Suppressor macrophage (primary cell): ENCODE measurements at regions not wholly inside any gene's neighbourhood (a gene's known extent, or its start where the extent isn't known, plus 50 kb on each side); places are given as distances from the start of the nearest gene placed in this dataset.

ENCODE experiments used
- DNase-seq, 4 experiments: peaks; one replicate each; pipeline ENCODE4 v3.0.0-alpha.2; 2020 to 2022

DNA sequence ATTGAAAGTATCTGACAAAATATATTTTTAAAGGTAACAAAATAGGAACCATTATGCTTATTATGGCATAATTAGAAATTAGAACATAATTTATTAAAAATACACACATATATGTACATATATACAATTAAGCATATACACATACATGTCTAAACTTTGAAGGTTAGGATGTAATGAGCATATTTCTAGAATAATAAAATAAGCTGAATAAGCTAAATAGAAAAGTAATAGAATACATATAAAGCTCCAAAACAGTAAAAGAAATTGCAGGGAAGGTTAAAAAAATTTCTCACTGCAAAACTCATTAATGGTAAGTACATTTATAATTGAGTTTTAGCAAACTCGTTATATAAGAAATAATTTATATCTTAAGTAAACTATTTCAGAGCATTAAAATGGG lies 1561.5 kb upstream of the ZEB2 start:
- no peak for DNase-seq

DNA sequence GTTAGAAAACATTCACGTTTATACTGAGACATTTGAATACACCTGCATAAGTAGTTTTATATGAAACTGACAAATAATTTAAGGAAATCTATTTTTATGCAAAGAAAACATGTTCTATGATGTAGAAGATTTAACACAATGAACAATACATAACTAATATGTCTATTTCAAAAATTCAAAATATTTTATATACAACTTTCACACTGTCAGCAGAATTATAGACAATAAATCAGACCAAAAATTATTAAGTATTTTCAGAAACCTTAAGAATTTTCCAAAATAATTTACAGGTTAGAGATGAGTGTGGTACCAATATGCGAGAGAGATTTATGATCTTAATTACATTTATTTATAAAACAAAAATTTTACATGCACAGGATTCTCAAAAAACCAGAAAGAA lies 1561.0 kb upstream of the ZEB2 start:
- DNase-seq: no peak

DNA sequence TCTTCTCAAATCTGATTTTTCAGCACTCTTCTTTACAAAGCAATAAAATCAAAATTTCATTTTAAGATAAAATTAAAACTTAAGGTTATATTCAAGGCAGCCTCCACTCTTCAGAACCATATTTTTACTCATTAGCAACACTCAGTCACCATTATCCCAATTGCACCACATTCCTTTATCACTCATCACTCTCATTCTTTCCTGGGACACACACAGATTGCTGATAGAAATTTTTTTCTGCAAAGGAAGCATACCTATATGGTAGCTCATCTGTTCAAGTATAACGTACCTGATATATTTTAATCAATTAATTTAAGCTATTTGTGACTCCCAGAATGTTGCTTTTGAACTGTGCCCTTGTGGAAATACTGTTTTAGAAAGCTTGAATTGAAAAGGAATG lies 1559.3 kb upstream of the ZEB2 start:
- DNase-seq: no peak

- no peak for DNase-seq
Measured at GRCh38 chr2:146077156-146077555, 1557.2 kb upstream of the ZEB2 start.

GRCh38 chr2:146068051-146068450 lies 1548.1 kb upstream of the ZEB2 start:
- DNase-seq: no peak

DNA sequence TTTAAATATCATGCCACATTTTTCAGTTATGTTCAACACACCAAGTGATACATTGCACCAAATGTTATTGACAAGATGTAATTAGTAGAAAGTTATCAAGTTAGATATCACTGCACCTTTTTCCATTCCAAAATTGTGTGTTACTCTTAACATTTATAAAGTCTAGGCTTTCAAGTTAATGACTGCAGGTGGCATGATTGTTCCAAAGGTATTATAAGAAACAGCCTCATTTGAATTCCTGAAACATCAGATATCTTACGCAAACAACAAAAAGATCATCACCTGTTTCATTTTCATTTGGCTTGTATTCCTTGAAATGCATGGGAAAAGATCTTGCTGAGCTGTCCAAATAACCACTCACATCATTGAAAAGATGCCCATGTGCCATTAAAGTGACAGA lies 1528.2 kb upstream of the ZEB2 start:
- no peak for DNase-seq

- DNase-seq: no peak
Measured at GRCh38 chr2:146041274-146041910, 1521.5 kb upstream of the ZEB2 start.

GRCh38 chr2:146040051-146040450 lies 1520.1 kb upstream of the ZEB2 start:
- no peak for DNase-seq

DNA sequence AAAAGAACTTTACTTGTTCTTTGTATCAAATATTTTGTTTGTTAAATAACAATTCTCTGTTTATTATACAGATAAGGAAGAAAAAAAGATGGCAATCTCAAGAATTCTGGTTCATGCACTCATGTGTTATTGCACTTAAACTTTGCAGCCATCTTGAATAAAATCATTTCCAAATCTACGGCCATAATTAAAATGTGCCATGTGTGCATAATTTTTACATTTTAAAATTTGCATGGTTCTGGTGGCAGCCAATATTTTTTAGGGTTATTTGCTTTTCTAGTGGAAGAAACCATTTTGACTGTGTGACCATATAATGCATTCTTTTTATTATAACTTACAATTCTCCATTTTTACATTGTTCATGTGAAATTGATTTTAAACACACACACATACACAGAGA lies 1518.1 kb upstream of the ZEB2 start:
- DNase-seq: no peak

DNA sequence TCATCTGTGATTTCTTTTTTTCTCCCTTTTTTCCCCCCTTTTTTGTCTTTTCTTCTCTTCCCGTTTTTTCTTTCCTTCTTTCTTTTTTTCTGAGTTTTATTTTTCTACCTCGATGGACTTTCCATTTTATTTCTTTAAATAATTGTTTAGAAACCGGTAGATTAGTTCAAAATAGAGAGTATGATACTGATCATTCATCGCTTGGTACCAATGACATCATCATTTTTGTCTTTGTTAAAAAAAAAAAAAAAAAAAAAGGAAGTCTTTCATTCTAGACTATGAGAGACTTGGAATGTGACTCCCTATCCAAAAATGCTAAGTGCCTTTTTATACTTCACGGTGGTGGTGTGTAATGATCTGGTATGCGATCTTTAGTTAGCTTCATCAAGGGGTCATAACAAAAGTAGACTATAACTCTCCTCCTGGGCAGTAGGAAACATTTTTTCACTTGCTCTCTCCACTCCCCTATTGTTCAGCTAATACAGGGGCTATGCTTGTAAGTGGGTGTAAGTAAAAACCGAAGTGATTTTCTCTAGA lies 1517.5 kb upstream of the ZEB2 start:
- no peak for DNase-seq

DNA sequence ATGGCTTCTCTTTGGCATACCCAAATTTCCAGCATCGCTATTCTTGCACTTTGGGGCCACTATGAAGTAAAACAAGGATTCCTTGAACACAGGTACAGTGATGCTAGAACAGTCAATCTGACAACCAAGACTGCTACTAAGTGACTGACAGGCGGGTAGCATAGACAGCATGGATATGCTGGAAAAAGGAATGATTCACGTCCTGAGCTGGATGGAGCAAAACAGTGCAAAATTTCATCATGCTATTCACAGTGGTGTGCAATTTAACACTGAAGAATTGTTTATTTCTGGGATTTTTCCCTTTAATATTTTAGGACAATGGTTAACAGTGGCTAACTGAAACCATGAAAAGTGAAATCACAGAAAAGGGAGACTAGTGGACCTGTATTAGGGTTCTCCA lies 1511.2 kb upstream of the ZEB2 start:
- no peak for DNase-seq

- no peak for DNase-seq
Measured at GRCh38 chr2:146027156-146027555, 1507.2 kb upstream of the ZEB2 start.

DNA sequence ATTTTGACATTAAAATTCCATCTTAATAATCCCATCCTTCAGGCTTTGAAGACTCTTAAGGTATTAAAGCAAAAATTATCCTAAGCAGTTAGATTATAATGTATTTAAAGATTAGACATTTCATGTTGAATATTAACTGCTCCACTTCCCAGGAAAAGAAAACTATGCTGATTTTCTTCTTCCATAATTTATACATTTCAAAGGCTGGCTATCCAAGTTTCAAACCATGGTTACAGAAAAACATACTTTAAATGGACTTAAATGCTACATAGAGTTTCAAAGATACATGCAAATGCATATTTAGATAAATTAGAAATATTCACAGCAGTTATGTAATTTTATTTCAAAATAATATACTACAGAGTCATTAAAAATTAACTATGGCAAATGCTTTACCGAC lies 1505.6 kb upstream of the ZEB2 start:
- no peak for DNase-seq

DNA sequence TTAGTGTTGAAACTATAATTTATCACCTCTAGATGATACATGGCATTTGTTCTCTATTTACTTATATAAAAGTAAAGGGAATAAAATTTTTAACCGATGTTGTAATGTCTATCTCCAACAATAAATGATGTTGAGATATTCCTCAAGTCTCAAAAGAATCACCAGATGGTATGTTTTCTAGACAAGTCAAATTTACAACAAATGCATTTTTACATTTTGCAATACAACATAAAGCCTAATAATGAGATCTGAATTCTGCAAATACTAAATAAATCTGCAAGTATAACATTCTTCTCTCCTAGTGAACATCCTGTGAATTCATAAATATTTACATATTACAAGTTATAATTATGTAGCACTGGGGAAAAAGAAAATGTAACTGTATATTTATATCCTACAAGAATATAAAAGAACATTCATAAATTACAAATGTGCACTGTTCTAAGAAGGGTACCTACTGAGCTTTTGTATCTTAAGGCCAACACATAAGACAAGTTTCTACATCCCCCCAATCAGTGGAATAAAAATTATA lies 1504.4 kb upstream of the ZEB2 start:
- DNase-seq: no peak

GRCh38 chr2:146004462-146004861 lies 1484.5 kb upstream of the ZEB2 start:
- no peak for DNase-seq

GRCh38 chr2:146003337-146003736 lies 1483.4 kb upstream of the ZEB2 start:
- DNase-seq: no peak

DNA sequence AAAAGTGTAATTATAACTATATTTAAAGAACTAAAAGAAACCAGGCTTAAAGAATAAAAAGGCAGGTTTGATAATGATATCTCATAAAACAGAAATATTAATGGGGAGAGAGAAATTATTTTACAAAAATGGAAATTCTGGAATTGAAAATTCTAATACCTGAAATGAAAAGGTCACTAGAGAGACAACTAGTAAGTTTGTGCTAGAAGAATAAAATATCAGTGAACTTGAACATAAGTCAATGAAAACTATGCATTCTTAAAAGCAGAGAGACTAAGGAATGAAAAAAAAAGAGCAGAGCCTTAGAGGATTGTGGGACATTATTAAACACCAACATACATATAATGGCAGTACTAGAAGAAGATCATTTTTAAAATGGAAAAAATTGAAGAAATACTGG lies 1475.0 kb upstream of the ZEB2 start:
- no peak for DNase-seq

- no peak for DNase-seq
Measured at GRCh38 chr2:145992572-145992971, 1472.7 kb upstream of the ZEB2 start.

DNA sequence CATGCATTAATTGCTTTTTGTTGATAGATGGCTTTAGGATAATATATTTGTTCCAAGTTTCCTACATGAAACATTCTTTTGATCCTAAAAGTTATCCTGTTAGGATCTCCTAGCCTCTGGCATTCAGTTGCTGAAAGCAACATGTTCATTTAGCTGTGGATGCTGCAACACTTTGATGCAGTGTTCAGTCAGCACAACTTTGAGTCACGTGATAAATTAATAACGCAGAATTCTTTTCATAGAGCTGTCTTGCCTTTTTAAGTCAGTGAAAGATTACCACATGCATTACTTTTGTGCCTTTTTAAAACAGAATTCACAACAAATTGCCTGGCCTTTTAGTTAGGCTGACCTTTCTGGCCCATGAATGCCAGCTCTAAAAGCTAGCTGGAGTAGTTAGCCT lies 1467.9 kb upstream of the ZEB2 start:
- DNase-seq: no peak

- no peak for DNase-seq
Measured at GRCh38 chr2:145985517-145985916, 1465.6 kb upstream of the ZEB2 start.

DNA sequence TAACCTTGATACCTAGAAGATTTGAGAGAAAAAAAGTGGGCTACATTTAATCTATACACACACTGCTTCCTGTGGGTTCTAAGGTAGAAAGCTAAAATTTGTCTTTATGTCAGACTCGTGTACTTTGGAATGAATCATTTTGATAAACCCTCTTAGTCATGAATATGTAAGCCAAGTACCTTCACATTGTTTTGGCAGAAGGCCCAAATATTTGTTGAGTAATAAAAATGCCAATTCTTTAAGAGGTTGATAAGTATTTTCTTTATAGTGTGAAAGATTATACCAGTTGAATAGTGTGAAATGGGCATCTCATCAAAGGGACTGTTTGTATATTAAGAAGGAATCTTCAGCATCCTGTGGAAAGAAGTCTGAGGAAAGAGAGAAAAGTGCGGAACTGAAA lies 1464.7 kb upstream of the ZEB2 start:
- DNase-seq: no peak

DNA sequence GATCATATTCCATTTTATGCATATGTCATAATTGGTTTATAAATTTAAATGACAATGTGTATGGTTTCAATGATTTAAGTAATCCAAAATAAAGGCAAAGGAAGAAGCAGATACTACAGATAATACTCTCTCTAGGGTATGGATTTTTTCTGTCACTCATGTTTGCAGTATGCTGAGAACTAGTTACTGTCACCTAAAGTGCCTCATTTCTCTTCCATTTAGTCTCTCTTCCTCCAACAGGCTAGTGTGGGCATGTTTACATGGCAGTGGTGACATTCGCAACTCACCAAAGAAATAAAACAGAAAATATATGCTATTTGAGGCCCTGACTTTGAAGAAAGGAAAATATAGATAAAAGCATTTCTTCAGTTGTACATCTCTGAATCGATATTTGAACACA lies 1460.4 kb upstream of the ZEB2 start:
- DNase-seq: no peak

- no peak for DNase-seq
Measured at GRCh38 chr2:145975406-145975805, 1455.5 kb upstream of the ZEB2 start.

GRCh38 chr2:145961846-145962245 lies 1441.9 kb upstream of the ZEB2 start:
- DNase-seq: no peak
